Astrocyte (in vitro differentiated cells and primary cell): ENCODE measurements at regions not wholly inside any gene's neighbourhood (a gene's known extent, or its start where the extent isn't known, plus 50 kb on each side); places are given as distances from the start of the nearest gene placed in this dataset.

Experiments used
- CTCF ChIP-seq: IDR thresholded peaks from 2 replicates; pipeline ENCODE4 v1.5.1; 2011; ENCODE audit warnings: low read depth, mild to moderate bottlenecking, inconsistent platforms, low read length, moderate library complexity; ENCODE audit not compliant: insufficient read depth
- EZH2 ChIP-seq: IDR thresholded peaks from 2 replicates; pipeline ENCODE4 v1.6.1; 2012; ENCODE audit warnings: mild to moderate bottlenecking, low read length, inconsistent platforms; ENCODE audit not compliant: insufficient read depth

- TF ChIP-seq CTCF, result no peak
- TF ChIP-seq EZH2, result no peak
Observed at GRCh38 chr7:13290975-13291374, 603.5 kb downstream of the ARL4A start.
